SU-DHL-6 (cell line): ENCODE measurements at regions not wholly inside any gene's neighbourhood (a gene's known extent, or its start where the extent isn't known, plus 50 kb on each side); places are given as distances from the start of the nearest gene placed in this dataset.

ENCODE experiments used
- H2AFZ ChIP-seq: fragments of 200-600 bp; sonication (generic); 2 replicates; pipeline ENCODE4 v1.6.1; 2014; ENCODE audit warnings: low read depth, mild to moderate bottlenecking, moderate library complexity, mixed read lengths, antibody characterized with exemption, low read length; ENCODE audit not compliant: severe bottlenecking
- H3F3A ChIP-seq: fragments of 200-600 bp; shearing (Covaris generic); 2 replicates; pipeline ENCODE4 v1.6.0; 2016; ENCODE audit warnings: antibody characterized with exemption, mild to moderate bottlenecking; ENCODE audit not compliant: insufficient read depth
- H3K27ac ChIP-seq: fragments of 200-600 bp; sonication (generic); 2 replicates; pipeline ENCODE4 v1.5.1; 2016; ENCODE audit warnings: low read depth, mild to moderate bottlenecking, low read length, moderate library complexity, mixed read lengths
- H3K27me3 ChIP-seq: fragments of 200-600 bp; sonication (generic), shearing (Covaris generic); 2 replicates; pipeline ENCODE4 v1.6.0; 2014; ENCODE audit warnings: mild to moderate bottlenecking, low read length
- H3K36me3 ChIP-seq: fragments of 200-600 bp; sonication (generic); 2 replicates; pipeline ENCODE4 v1.6.1; 2014; ENCODE audit warnings: mild to moderate bottlenecking, low read length, mixed read lengths
- H3K4me2 ChIP-seq: fragments of 300-600, 200-600 bp; shearing (Covaris generic), sonication (generic); 2 replicates; pipeline ENCODE4 v1.6.0; 2014; ENCODE audit warnings: low read length, low read depth, mild to moderate bottlenecking; ENCODE audit not compliant: poor library complexity, severe bottlenecking
- H3K4me3 ChIP-seq: fragments of 200-600 bp; sonication (generic); 2 replicates; pipeline ENCODE4 v1.5.1; 2014; ENCODE audit warnings: antibody characterized with exemption, low read length, mild to moderate bottlenecking, mixed read lengths; ENCODE audit not compliant: insufficient read depth, poor library complexity, severe bottlenecking
- H3K79me2 ChIP-seq: fragments of 200-600 bp; sonication (generic); 2 replicates; pipeline ENCODE4 v1.6.1; 2014; ENCODE audit warnings: mild to moderate bottlenecking, low read length, moderate library complexity; ENCODE audit not compliant: insufficient read depth
- H3K9ac ChIP-seq: fragments of 200-600 bp; sonication (generic); 2 replicates; pipeline ENCODE4 v1.7.0; 2014; ENCODE audit warnings: mild to moderate bottlenecking, low read length
- H3K9me2 ChIP-seq: fragments of 200-600 bp; sonication (generic); replicated peaks from 2 replicates; pipeline ENCODE4 v1.6.1; 2014; ENCODE audit warnings: low read length; ENCODE audit not compliant: insufficient read depth
- H3K9me3 ChIP-seq: fragments of 200-600 bp; sonication (generic); 2 replicates; pipeline ENCODE4 v1.6.1; 2014; ENCODE audit warnings: low read length, mixed read lengths; ENCODE audit not compliant: insufficient read depth
- H4K20me1 ChIP-seq: fragments of 200-600 bp; sonication (generic); 2 replicates; pipeline ENCODE4 v1.6.1; 2014; ENCODE audit warnings: low read depth, mild to moderate bottlenecking, antibody characterized with exemption, low read length, moderate library complexity, mixed read lengths
- EZH2phosphoT487 ChIP-seq: fragments of 200-600 bp; sonication (generic), shearing (Covaris generic); conservative IDR thresholded peaks from 2 replicates; pipeline ENCODE4 v1.6.1; 2018; ENCODE audit warnings: mild to moderate bottlenecking, antibody characterized with exemption, low read length, moderate library complexity, mixed read lengths
- TF ChIP-seq, protein P1 (sequence below): fragments of 200-600 bp; sonication (generic); IDR thresholded peaks from one replicate; pipeline ENCODE4 v1.5.1; 2017; ENCODE audit warnings: antibody characterized with exemption, mild to moderate bottlenecking, low read length, moderate library complexity; ENCODE audit not compliant: insufficient read depth, poor library complexity, severe bottlenecking

DNA sequence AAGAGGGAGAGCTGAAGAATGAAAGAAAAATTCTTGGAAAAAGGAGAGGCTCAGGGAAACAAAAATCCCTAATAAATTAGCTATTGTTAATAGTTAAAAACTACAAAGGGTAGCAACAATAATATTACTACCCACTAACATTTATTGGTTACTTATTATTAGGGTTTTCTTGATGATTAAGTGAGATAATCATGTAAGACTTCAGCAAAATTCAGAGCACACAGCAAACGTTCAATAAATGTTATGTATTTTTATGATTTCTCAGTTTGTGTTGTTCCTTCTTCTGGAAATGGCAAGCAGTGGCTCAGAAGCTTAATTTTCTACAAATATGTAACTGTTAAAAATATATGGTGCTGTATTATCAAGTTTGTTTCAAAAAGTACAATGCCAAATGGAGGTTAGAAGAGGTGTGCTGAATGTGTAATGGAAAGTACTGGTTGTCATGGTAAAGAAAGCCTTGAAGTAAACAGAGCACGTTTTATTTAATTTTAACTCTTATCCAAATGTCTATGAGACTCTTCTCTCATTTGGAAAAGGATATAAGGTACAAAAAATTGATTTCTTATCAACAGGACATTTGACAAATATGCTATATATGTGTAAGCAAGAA lies 226.0 kb upstream of the ATP10B start:
- Histone ChIP-seq H2AFZ (no peak overlapping the region), H3K9me3 (no peaks in the 10 kb centered on the region), H3K9me2 (no peaks in the 10 kb centered on the region), H3K27ac (no peak overlapping the region), H3K36me3 (no peaks in the 10 kb centered on the region), H3K9ac (no peak overlapping the region), H4K20me1 (no peaks in the 10 kb centered on the region), H3K4me3 (no peak overlapping the region), H3K4me2 (no peak overlapping the region), H3K27me3 (no peaks in the 10 kb centered on the region), H3F3A (no peaks in the 10 kb centered on the region), H3K79me2 (no peaks in the 10 kb centered on the region)
- TF ChIP-seq, protein P1, sequence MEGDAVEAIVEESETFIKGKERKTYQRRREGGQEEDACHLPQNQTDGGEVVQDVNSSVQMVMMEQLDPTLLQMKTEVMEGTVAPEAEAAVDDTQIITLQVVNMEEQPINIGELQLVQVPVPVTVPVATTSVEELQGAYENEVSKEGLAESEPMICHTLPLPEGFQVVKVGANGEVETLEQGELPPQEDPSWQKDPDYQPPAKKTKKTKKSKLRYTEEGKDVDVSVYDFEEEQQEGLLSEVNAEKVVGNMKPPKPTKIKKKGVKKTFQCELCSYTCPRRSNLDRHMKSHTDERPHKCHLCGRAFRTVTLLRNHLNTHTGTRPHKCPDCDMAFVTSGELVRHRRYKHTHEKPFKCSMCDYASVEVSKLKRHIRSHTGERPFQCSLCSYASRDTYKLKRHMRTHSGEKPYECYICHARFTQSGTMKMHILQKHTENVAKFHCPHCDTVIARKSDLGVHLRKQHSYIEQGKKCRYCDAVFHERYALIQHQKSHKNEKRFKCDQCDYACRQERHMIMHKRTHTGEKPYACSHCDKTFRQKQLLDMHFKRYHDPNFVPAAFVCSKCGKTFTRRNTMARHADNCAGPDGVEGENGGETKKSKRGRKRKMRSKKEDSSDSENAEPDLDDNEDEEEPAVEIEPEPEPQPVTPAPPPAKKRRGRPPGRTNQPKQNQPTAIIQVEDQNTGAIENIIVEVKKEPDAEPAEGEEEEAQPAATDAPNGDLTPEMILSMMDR: no peak
- TF ChIP-seq EZH2phosphoT487: no peak

DNA sequence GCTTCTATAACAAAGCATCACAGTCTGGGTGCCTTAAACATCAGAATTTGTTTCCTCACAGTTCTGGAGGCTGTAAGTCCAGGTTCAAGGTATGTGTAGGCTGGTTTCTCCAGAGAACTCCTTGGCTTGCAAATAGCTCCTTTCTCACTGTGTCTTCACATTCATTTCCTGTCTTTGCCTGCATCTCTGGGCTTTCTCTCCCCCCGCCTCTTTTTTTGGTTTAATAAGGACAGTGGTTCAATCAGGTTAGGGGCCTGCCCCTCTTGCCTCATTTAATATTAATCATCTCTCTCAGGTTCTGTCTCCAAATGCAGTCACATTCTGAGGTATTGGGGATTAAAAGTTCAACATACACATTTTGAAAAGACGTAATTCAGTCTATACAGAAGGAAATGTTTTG lies 225.5 kb upstream of the ATP10B start:
- H3K9me3 ChIP-seq: no peaks in the 10 kb centered on the region
- no peak overlapping the region for H3K9ac ChIP-seq
- no peaks in the 10 kb centered on the region for H3K36me3 ChIP-seq
- no peak for TF ChIP-seq EZH2phosphoT487
- TF ChIP-seq, protein P1: no peak
- no peak overlapping the region for H3K27ac ChIP-seq
- no peaks in the 10 kb centered on the region for H3F3A ChIP-seq
- H3K79me2 ChIP-seq: no peaks in the 10 kb centered on the region
- H3K4me3 ChIP-seq: no peak overlapping the region
- no peaks in the 10 kb centered on the region for H3K27me3 ChIP-seq
- H4K20me1 ChIP-seq: no peaks in the 10 kb centered on the region
- H3K4me2 ChIP-seq: no peak overlapping the region
- H2AFZ ChIP-seq: no peak overlapping the region
- H3K9me2 ChIP-seq: no peaks in the 10 kb centered on the region

DNA sequence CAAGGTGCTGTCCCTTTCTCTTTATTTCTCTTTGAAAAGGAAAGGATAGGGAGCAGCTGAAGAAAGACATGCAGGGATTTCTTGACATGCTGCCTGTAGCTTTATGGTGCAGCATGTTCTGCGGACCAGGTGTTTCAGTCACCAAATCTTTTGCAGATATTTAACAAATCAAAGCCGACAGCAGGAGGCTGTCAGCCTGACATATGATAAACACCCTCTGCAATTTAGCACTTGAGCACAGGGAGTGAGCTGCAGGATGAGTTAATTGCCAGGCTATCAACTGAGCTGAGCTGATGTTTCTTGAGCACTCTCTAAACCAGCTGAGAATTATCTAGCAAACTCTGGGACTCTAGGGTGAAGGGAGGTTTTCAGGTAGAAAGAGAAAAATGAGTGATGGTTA lies 212.8 kb upstream of the ATP10B start:
- H3K9me3 ChIP-seq: no peaks in the 10 kb centered on the region
- no peaks in the 10 kb centered on the region for H3K9me2 ChIP-seq
- no peaks in the 10 kb centered on the region for H4K20me1 ChIP-seq
- no peak for TF ChIP-seq EZH2phosphoT487
- H3K4me2 ChIP-seq: no peak overlapping the region
- H3K36me3 ChIP-seq: no peaks in the 10 kb centered on the region
- no peak overlapping the region for H2AFZ ChIP-seq
- no peaks in the 10 kb centered on the region for H3K79me2 ChIP-seq
- no peak overlapping the region for H3K4me3 ChIP-seq
- no peaks in the 10 kb centered on the region for H3F3A ChIP-seq
- H3K27ac ChIP-seq: no peak overlapping the region
- no peaks in the 10 kb centered on the region for H3K27me3 ChIP-seq
- no peak overlapping the region for H3K9ac ChIP-seq

DNA sequence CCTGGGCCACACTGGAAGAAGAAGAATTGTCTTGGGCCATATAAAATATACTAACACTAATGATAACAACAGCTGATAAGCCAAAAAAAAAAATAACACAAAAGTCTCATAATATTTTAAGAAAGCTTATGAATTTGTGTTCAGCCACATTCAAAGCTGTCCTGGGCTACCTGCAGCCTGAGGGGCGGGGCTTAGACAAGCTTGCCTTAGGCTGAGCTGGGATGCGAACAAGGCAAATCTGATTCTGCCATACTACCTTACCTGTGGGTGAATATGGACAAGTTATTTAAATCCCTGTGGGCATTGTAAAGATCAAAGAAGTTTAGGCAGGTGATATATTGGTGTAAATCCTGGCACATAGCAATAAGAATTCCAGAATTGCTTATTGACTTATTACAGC lies 212.3 kb upstream of the ATP10B start:
- no peaks in the 10 kb centered on the region for H3K79me2 ChIP-seq
- H3K27me3 ChIP-seq: no peaks in the 10 kb centered on the region
- H3K9ac ChIP-seq: no peak overlapping the region

More for the DNA sequence above, 212.3 kb upstream of the ATP10B start:
- Histone ChIP-seq H3F3A (no peaks in the 10 kb centered on the region), H4K20me1 (no peaks in the 10 kb centered on the region), H3K4me2 (no peak overlapping the region), H3K9me3 (no peaks in the 10 kb centered on the region), H3K9me2 (no peaks in the 10 kb centered on the region), H3K36me3 (no peaks in the 10 kb centered on the region), H2AFZ (no peak overlapping the region), H3K27ac (no peak overlapping the region), H3K4me3 (no peak overlapping the region)
- no peak for TF ChIP-seq EZH2phosphoT487
- TF ChIP-seq, protein P1: no peak
